GM18907 (cell line): ENCODE measurements at regions not wholly inside any gene's neighbourhood (a gene's known extent, or its start where the extent isn't known, plus 50 kb on each side); places are given as distances from the start of the nearest gene placed in this dataset.

ENCODE experiments used
- ATAC-seq: cut with Tn5 transposase; IDR thresholded peaks from one replicate; pipeline ENCODE4 v1.9.1; 2021; ENCODE audit warnings: mild to moderate bottlenecking, moderate library complexity; ENCODE audit not compliant: unreplicated experiment

- ATAC-seq, result no peak
Measured at GRCh38 chr17:13310858-13311257, 290.9 kb downstream of the HS3ST3A1 start.

GRCh38 chr17:13306310-13306962 is 288.6 kb upstream of the ELAC2 start:
- no peak for ATAC-seq

GRCh38 chr17:13302983-13303382 is 285.2 kb upstream of the ELAC2 start:
- no peak for ATAC-seq

GRCh38 chr17:13302419-13302818 is 284.6 kb upstream of the ELAC2 start:
- ATAC-seq, result no peak

- ATAC-seq, result no peak
Measured at GRCh38 chr17:13297183-13297582, 279.4 kb upstream of the ELAC2 start.

- no peak for ATAC-seq
Measured at GRCh38 chr17:13293421-13293820, 275.6 kb upstream of the ELAC2 start.

- no peak for ATAC-seq
Measured at GRCh38 chr17:13292291-13292690, 274.5 kb upstream of the ELAC2 start.

GRCh38 chr17:13288248-13288647 is 270.4 kb upstream of the ELAC2 start:
- ATAC-seq, result no peak

GRCh38 chr17:13287226-13287625 is 269.4 kb upstream of the ELAC2 start:
- ATAC-seq, result no peak

- ATAC-seq, result no peak
Measured at GRCh38 chr17:13283606-13284005, 265.8 kb upstream of the ELAC2 start.

- ATAC-seq, result no peak
Measured at GRCh38 chr17:13281626-13282025, 263.8 kb upstream of the ELAC2 start.

- no peak for ATAC-seq
Measured at GRCh38 chr17:13273806-13274205, 256.0 kb upstream of the ELAC2 start.

GRCh38 chr17:13272296-13272695 is 254.5 kb upstream of the ELAC2 start:
- ATAC-seq, result no peak

- no peak for ATAC-seq
Measured at GRCh38 chr17:13268791-13269595, 251.2 kb upstream of the ELAC2 start.

- no peak for ATAC-seq
Measured at GRCh38 chr17:13266606-13267005, 248.8 kb upstream of the ELAC2 start.

GRCh38 chr17:13265311-13265710 is 247.5 kb upstream of the ELAC2 start:
- ATAC-seq, result no peak

- no peak for ATAC-seq
Measured at GRCh38 chr17:13263746-13264145, 245.9 kb upstream of the ELAC2 start.

- ATAC-seq, result no peak
Measured at GRCh38 chr17:13256545-13256944, 238.7 kb upstream of the ELAC2 start.

GRCh38 chr17:13253733-13254410 is 236.0 kb upstream of the ELAC2 start:
- ATAC-seq, result no peak

GRCh38 chr17:13244513-13244912 is 226.7 kb upstream of the ELAC2 start:
- ATAC-seq, result no peak

GRCh38 chr17:13243585-13243984 is 225.8 kb upstream of the ELAC2 start:
- ATAC-seq, result no peak

- no peak for ATAC-seq
Measured at GRCh38 chr17:13240851-13241250, 223.0 kb upstream of the ELAC2 start.
